HEK293 (cell line): ENCODE measurements at regions not wholly inside any gene's neighbourhood (a gene's known extent, or its start where the extent isn't known, plus 50 kb on each side); places are given as distances from the start of the nearest gene placed in this dataset.

Experiments used
- CTCF ChIA-PET: fragments of 350-600 bp; formaldehyde crosslinking; extraction: SDS; loops from one replicate; lab custom pipeline; 2021; ENCODE audit warnings: antibody characterized with exemption; lab: Yijun Ruan, JAX
- POLR2A ChIA-PET: fragments of 300-600 bp; formaldehyde crosslinking; extraction: SDS; loops from one replicate; lab custom pipeline; 2020; ENCODE audit warnings: antibody characterized with exemption, inconsistent platforms; lab: Yijun Ruan, JAX
- H3K27ac ChIP-seq: fragments of 200-500 bp; sonication (Bioruptor generic); 2 replicates; pipeline ENCODE4 v1.5.1; 2014; ENCODE audit warnings: low read depth, low read length, control low read depth, inconsistent platforms; ENCODE audit errors: extremely low read depth
- H3K36me3 ChIP-seq, 2 experiments: fragments of 200-500 bp in 1 of 2; sonication (Bioruptor generic) in 1 of 2; 1 replicate in 1 of 2; 2 replicates in 1 of 2; pipeline ENCODE4 v1.5.1; 2014 to 2017; ENCODE audit warnings: inconsistent platforms in 2 of 2, low read length in 2 of 2; ENCODE audit not compliant: control insufficient read depth in 2 of 2, insufficient read depth in 1 of 2
- H3K4me1 ChIP-seq: fragments of 200-500 bp; sonication (Bioruptor generic); 2 replicates; pipeline ENCODE4 v1.5.1; 2014; ENCODE audit warnings: mild to moderate bottlenecking, low read length, inconsistent platforms; ENCODE audit not compliant: control insufficient read depth, insufficient read depth
- H3K4me3 ChIP-seq: 2 replicates; pipeline ENCODE4 v1.5.1; 2011; ENCODE audit warnings: low read depth, mild to moderate bottlenecking, control low read depth, low read length, moderate library complexity
- H3K9me3 ChIP-seq: fragments of 200-500 bp; sonication (Bioruptor generic); 2 replicates; pipeline ENCODE4 v1.5.1; 2014; ENCODE audit warnings: low read depth, low read length, inconsistent platforms; ENCODE audit not compliant: control insufficient read depth, insufficient read depth
- AEBP2 ChIP-seq: fragments of 450-650 bp; formaldehyde crosslinking; IDR thresholded peaks from 2 replicates; pipeline ENCODE4 v1.5.1; 2016; ENCODE audit warnings: missing biosample characterization, missing genetic modification characterization, borderline replicate concordance
- ELK4 ChIP-seq: IDR thresholded peaks from 2 replicates; pipeline ENCODE4 v1.6.1; 2011; ENCODE audit warnings: mild to moderate bottlenecking, low read depth, low read length, borderline replicate concordance
- PATZ1 ChIP-seq: fragments of 450-650 bp; formaldehyde crosslinking; IDR thresholded peaks from 2 replicates; pipeline ENCODE4 v1.5.1; 2016; ENCODE audit warnings: missing biosample characterization, missing genetic modification characterization
- SP2 ChIP-seq: fragments of 450-650 bp; formaldehyde crosslinking; IDR thresholded peaks from 2 replicates; pipeline ENCODE4 v1.5.1; 2016; ENCODE audit warnings: missing biosample characterization, missing genetic modification characterization
- YY2 ChIP-seq: fragments of 450-650 bp; formaldehyde crosslinking; IDR thresholded peaks from 2 replicates; pipeline ENCODE4 v1.5.1; 2016; ENCODE audit warnings: missing biosample characterization, missing genetic modification characterization
- ZEB2 ChIP-seq: fragments of 450-650 bp; formaldehyde crosslinking; IDR thresholded peaks from 2 replicates; pipeline ENCODE4 v1.5.1; 2016; ENCODE audit warnings: missing biosample characterization, missing genetic modification characterization
- ZNF132 ChIP-seq: fragments of 450-650 bp; formaldehyde crosslinking; IDR thresholded peaks from 2 replicates; pipeline ENCODE4 v1.5.1; 2017; ENCODE audit warnings: missing biosample characterization, missing genetic modification characterization, borderline replicate concordance
- ZNF221 ChIP-seq: fragments of 450-650 bp; formaldehyde crosslinking; IDR thresholded peaks from 2 replicates; pipeline ENCODE4 v1.5.1; 2017; ENCODE audit warnings: missing biosample characterization, missing genetic modification characterization, borderline replicate concordance
- ZNF248 ChIP-seq: fragments of 450-650 bp; formaldehyde crosslinking; IDR thresholded peaks from 2 replicates; pipeline ENCODE4 v1.5.1; 2017; ENCODE audit warnings: missing biosample characterization, missing genetic modification characterization
- ZNF488 ChIP-seq: fragments of 450-650 bp; formaldehyde crosslinking; IDR thresholded peaks from 2 replicates; pipeline ENCODE4 v1.5.1; 2016; ENCODE audit warnings: missing biosample characterization, missing genetic modification characterization
- ZNF530 ChIP-seq: fragments of 450-650 bp; formaldehyde crosslinking; IDR thresholded peaks from 2 replicates; pipeline ENCODE4 v1.5.1; 2016; ENCODE audit warnings: low read depth, missing biosample characterization, missing genetic modification characterization
- ZNF544 ChIP-seq: fragments of 450-650 bp; formaldehyde crosslinking; IDR thresholded peaks from 2 replicates; pipeline ENCODE4 v1.5.0; 2017; ENCODE audit warnings: missing biosample characterization, missing genetic modification characterization
- ZNF549 ChIP-seq: fragments of 450-650 bp; IDR thresholded peaks from 2 replicates; pipeline ENCODE4 v1.5.1; 2018; ENCODE audit warnings: missing biosample characterization, missing genetic modification characterization, mild to moderate bottlenecking, inconsistent platforms, moderate library complexity
- ZNF624 ChIP-seq: fragments of 450-650 bp; formaldehyde crosslinking; IDR thresholded peaks from 2 replicates; pipeline ENCODE4 v1.5.1; 2017; ENCODE audit warnings: missing biosample characterization, missing genetic modification characterization
- ZNF837 ChIP-seq: fragments of 450-650 bp; formaldehyde crosslinking; IDR thresholded peaks from 2 replicates; pipeline ENCODE4 v1.5.1; 2016; ENCODE audit warnings: missing biosample characterization, missing genetic modification characterization
- ZSCAN16 ChIP-seq: fragments of 450-650 bp; formaldehyde crosslinking; IDR thresholded peaks from 2 replicates; pipeline ENCODE4 v1.5.1; 2016; ENCODE audit warnings: missing biosample characterization, missing genetic modification characterization

- ChIA-PET POLR2A (no interaction called here), CTCF (interaction anchor here (1.3 kb wide), 1 partner anchor 9 kb away, joined by 6 read pairs; no protein-coding TSS in a partner anchor)
- H3K36me3 ChIP-seq: no peaks in the 10 kb centered on the region
- H3K27ac ChIP-seq: no peak overlapping the region
- no peaks in the 10 kb centered on the region for H3K9me3 ChIP-seq
- no peak overlapping the region for H3K4me3 ChIP-seq
- no peak for TF ChIP-seq AEBP2 (tag by site-specific recombination)
- TF ChIP-seq ZNF248: no peak
- TF ChIP-seq PATZ1 (tag by site-specific recombination): no peak
- no peak for TF ChIP-seq ELK4
- no peak for TF ChIP-seq YY2 (tag by site-specific recombination)
- TF ChIP-seq ZNF132: no peak
- TF ChIP-seq ZNF488: no peak
- no peak for TF ChIP-seq SP2 (tag by site-specific recombination)
- no peak for TF ChIP-seq ZNF549
- TF ChIP-seq ZNF221: no peak
- no peak for TF ChIP-seq ZNF544 (tag by site-specific recombination)
- no peak for TF ChIP-seq ZNF624 (tag by site-specific recombination)
- TF ChIP-seq ZNF530 (tag by site-specific recombination): no peak
- TF ChIP-seq ZEB2 (tag by site-specific recombination): no peak
- no peak for TF ChIP-seq ZNF837 (tag by site-specific recombination)
- TF ChIP-seq, all 188 proteins: peak for 0
- H3K4me1 ChIP-seq: no peaks in the 10 kb centered on the region
Measured at GRCh38 chr4:177239878-177240277, 69.8 kb upstream of the NEIL3 start.

GRCh38 chr4:177242651-177243286, 66.9 kb upstream of the NEIL3 start:
- POLR2A ChIA-PET: no interaction called here
- CTCF ChIA-PET: no interaction called here
- H3K4me3 ChIP-seq: no peak overlapping the region
- H3K27ac ChIP-seq: no peak overlapping the region
- H3K9me3 ChIP-seq: no peaks in the 10 kb centered on the region
- no peaks in the 10 kb centered on the region for H3K36me3 ChIP-seq
- TF ChIP-seq ZSCAN16 (tag by site-specific recombination): no peak
- no peaks in the 10 kb centered on the region for H3K4me1 ChIP-seq
